CD14-positive monocyte (primary cell): ENCODE measurements at regions not wholly inside any gene's neighbourhood (a gene's known extent, or its start where the extent isn't known, plus 50 kb on each side); places are given as distances from the start of the nearest gene placed in this dataset.

Source experiments
- DNase-seq, 3 donors: peaks; one replicate each; pipeline ENCODE4 v3.0.0-alpha.2; 2011 to 2022
- H2AFZ ChIP-seq: 2 replicates; pipeline ENCODE4 v1.6.0; 2012; ENCODE audit warnings: mild to moderate bottlenecking, low read depth, low read length, inconsistent platforms; ENCODE audit not compliant: insufficient read depth, poor library complexity, severe bottlenecking
- H3K27ac ChIP-seq, 2 donors: 1 replicate in 1 of 2; 2 replicates in 1 of 2; pipeline ENCODE4 v1.5.1; 2012 to 2013; ENCODE audit warnings: low read length in 2 of 2, control low read depth in 1 of 2, inconsistent platforms in 1 of 2, low read depth in 1 of 2, mild to moderate bottlenecking in 1 of 2
- H3K27me3 ChIP-seq, 2 donors: one replicate each; pipeline versions ENCODE4 v1.6.0 to v1.6.1; 2011 to 2013; ENCODE audit warnings: low read length in 2 of 2; ENCODE audit not compliant: control insufficient read depth in 2 of 2, insufficient read depth in 2 of 2
- H3K36me3 ChIP-seq, 2 donors: replicated peaks in 1 of 2; 1 replicate in 1 of 2; 2 replicates in 1 of 2; pipeline versions ENCODE4 v1.5.1 to v1.6.1; 2012 to 2013; ENCODE audit warnings: low read length in 2 of 2, control low read depth in 1 of 2, inconsistent platforms in 1 of 2, mild to moderate bottlenecking in 1 of 2; ENCODE audit not compliant: insufficient read depth in 2 of 2, control insufficient read depth in 1 of 2
- H3K4me1 ChIP-seq, 2 donors: 1 replicate in 1 of 2; 2 replicates in 1 of 2; pipeline versions ENCODE4 v1.5.1 to v1.6.1; 2012 to 2013; ENCODE audit warnings: low read length in 2 of 2, control low read depth in 1 of 2, inconsistent platforms in 1 of 2, mild to moderate bottlenecking in 1 of 2, moderate library complexity in 1 of 2; ENCODE audit not compliant: insufficient read depth in 2 of 2, control insufficient read depth in 1 of 2
- H3K4me2 ChIP-seq: replicated peaks from 2 replicates; pipeline ENCODE3; 2012; ENCODE audit warnings: low read length, moderate library complexity, mild to moderate bottlenecking; ENCODE audit not compliant: poor library complexity, severe bottlenecking; ENCODE audit errors: extremely low read depth
- H3K4me3 ChIP-seq, 3 experiments: fragments of 200-600 bp in 1 of 3; sonication (generic) in 1 of 3; replicated peaks in 1 of 3; 1 replicate in 2 of 3; 2 replicates in 1 of 3; pipeline ENCODE4 v1.5.1; 2011 to 2013; ENCODE audit warnings: low read length in 3 of 3, mild to moderate bottlenecking in 3 of 3, control low read depth in 2 of 3, low read depth in 2 of 3, inconsistent platforms in 1 of 3, moderate library complexity in 1 of 3
- H3K79me2 ChIP-seq: 2 replicates; pipeline ENCODE4 v1.6.0; 2012; ENCODE audit warnings: mild to moderate bottlenecking, control low read depth, inconsistent platforms, low read length, moderate library complexity; ENCODE audit not compliant: insufficient read depth
- H3K9ac ChIP-seq: 2 replicates; pipeline ENCODE4 v1.6.0; 2017; ENCODE audit warnings: low read length, mild to moderate bottlenecking; ENCODE audit not compliant: insufficient read depth, poor library complexity, severe bottlenecking
- H3K9me3 ChIP-seq, 2 donors: replicated peaks in 1 of 2; 1 replicate in 1 of 2; 2 replicates in 1 of 2; pipeline versions ENCODE4 v1.5.1 to v1.6.1; 2012 to 2013; ENCODE audit warnings: low read length in 2 of 2, control low read depth in 1 of 2; ENCODE audit not compliant: control insufficient read depth in 1 of 2, insufficient read depth in 1 of 2
- H4K20me1 ChIP-seq: 2 replicates; pipeline ENCODE4 v1.6.0; 2012; ENCODE audit warnings: mild to moderate bottlenecking, low read length, control low read depth, moderate library complexity; ENCODE audit not compliant: insufficient read depth
- H3K27ac Mint-ChIP-seq, 7 donors: one replicate each; pipeline ENCODE4 v1.8.0; 2020; ENCODE audit warnings: mild to moderate bottlenecking in 7 of 7, mixed read lengths in 7 of 7, moderate library complexity in 6 of 7, inconsistent platforms in 2 of 7
- H3K27me3 Mint-ChIP-seq, 3 donors: one replicate each; pipeline ENCODE4 v1.8.0; 2021 to 2022; ENCODE audit warnings: low read depth in 3 of 3, mild to moderate bottlenecking in 3 of 3, mixed read lengths in 3 of 3, moderate library complexity in 3 of 3, inconsistent platforms in 1 of 3
- H3K36me3 Mint-ChIP-seq, 2 donors: one replicate each; pipeline ENCODE4 v1.8.0; 2020; ENCODE audit warnings: mixed read lengths in 2 of 2, inconsistent platforms in 1 of 2, mild to moderate bottlenecking in 1 of 2
- H3K4me1 Mint-ChIP-seq: one replicate; pipeline ENCODE4 v1.8.0; 2020; ENCODE audit warnings: mild to moderate bottlenecking, mixed read lengths
- H3K4me3 Mint-ChIP-seq, 2 donors: one replicate each; pipeline ENCODE4 v1.8.0; 2020; ENCODE audit warnings: mild to moderate bottlenecking in 2 of 2, mixed read lengths in 2 of 2, moderate library complexity in 1 of 2
- H3K9me3 Mint-ChIP-seq, 7 donors: one replicate each; pipeline ENCODE4 v1.8.0; 2020 to 2022; ENCODE audit warnings: mixed read lengths in 7 of 7, mild to moderate bottlenecking in 6 of 7, moderate library complexity in 6 of 7, inconsistent platforms in 2 of 7
- WGBS: methylation state at CpG from one replicate; pipeline ENCODE4 v1.1.5; 2013; ENCODE audit warnings: missing lambda C conversion rate; ENCODE audit not compliant: insufficient coverage; 5-methylcytosine and 5-hydroxymethylcytosine counted together
- intact Hi-C, 2 donors: fragments of 100-400 bp; cut with micrococcal nuclease; formaldehyde crosslinking; loops; one replicate each; pipeline versions ENCODE4 v1.15.0 to v1.15.1; 2023
- TF ChIP-seq, protein P1 (sequence below): fragments of 200-600 bp; IDR thresholded peaks from one replicate; pipeline ENCODE4 v1.8.0; 2022; ENCODE audit warnings: antibody characterized with exemption, mild to moderate bottlenecking

- Mint-ChIP-seq H3K4me3 (no peak overlapping the region), H3K4me1 (no peaks in the 10 kb centered on the region), H3K27me3 (peaks cover 0 to 1% (median 0%) of the 10 kb centered on the region in 3 donors), H3K9me3 (peaks cover 0 to 11% (median 6%) of the 10 kb centered on the region in 7 donors), H3K27ac (no peak overlapping the region), H3K36me3 (no peaks in the 10 kb centered on the region)
- Histone ChIP-seq H3K79me2 (no peaks in the 10 kb centered on the region), H3K27me3 (no peaks in the 10 kb centered on the region), H3K36me3 (no peaks in the 10 kb centered on the region), H3K4me3 (no peak overlapping the region), H3K4me2 (no peak overlapping the region), H2AFZ (no peak overlapping the region), H4K20me1 (no peaks in the 10 kb centered on the region), H3K4me1 (no peaks in the 10 kb centered on the region), H3K27ac (no peak overlapping the region), H3K9ac (no peak overlapping the region), H3K9me3 (peaks cover 6 to 7% of the 10 kb centered on the region in 2 donors)
- intact Hi-C loops, result no loop called here
- DNase-seq, result no peak
- TF ChIP-seq, protein P1, sequence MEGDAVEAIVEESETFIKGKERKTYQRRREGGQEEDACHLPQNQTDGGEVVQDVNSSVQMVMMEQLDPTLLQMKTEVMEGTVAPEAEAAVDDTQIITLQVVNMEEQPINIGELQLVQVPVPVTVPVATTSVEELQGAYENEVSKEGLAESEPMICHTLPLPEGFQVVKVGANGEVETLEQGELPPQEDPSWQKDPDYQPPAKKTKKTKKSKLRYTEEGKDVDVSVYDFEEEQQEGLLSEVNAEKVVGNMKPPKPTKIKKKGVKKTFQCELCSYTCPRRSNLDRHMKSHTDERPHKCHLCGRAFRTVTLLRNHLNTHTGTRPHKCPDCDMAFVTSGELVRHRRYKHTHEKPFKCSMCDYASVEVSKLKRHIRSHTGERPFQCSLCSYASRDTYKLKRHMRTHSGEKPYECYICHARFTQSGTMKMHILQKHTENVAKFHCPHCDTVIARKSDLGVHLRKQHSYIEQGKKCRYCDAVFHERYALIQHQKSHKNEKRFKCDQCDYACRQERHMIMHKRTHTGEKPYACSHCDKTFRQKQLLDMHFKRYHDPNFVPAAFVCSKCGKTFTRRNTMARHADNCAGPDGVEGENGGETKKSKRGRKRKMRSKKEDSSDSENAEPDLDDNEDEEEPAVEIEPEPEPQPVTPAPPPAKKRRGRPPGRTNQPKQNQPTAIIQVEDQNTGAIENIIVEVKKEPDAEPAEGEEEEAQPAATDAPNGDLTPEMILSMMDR, result no peak
- WGBS, result no CpG with 5 or more reads among the region's 1 CpG
Measured at GRCh38 chr22:34356481-34356880, 436.2 kb upstream of the LARGE1 start.

GRCh38 chr22:34370711-34371110, 450.4 kb upstream of the LARGE1 start:
- Mint-ChIP-seq H3K9me3 (peaks cover 0 to 17% (median 11%) of the 10 kb centered on the region in 7 donors), H3K4me1 (no peaks in the 10 kb centered on the region), H3K27me3 (peaks cover 0 to 1% (median 0%) of the 10 kb centered on the region in 3 donors), H3K27ac (no peak overlapping the region), H3K36me3 (no peaks in the 10 kb centered on the region), H3K4me3 (no peak overlapping the region)
- Histone ChIP-seq H3K27ac (no peak overlapping the region), H3K4me1 (no peaks in the 10 kb centered on the region), H3K4me2 (no peak overlapping the region), H3K4me3 (no peak overlapping the region), H3K36me3 (no peaks in the 10 kb centered on the region), H3K27me3 (no peaks in the 10 kb centered on the region), H4K20me1 (no peaks in the 10 kb centered on the region), H3K9ac (no peak overlapping the region), H2AFZ (no peak overlapping the region), H3K9me3 (peaks cover 4 to 33% of the 10 kb centered on the region in 2 donors), H3K79me2 (no peaks in the 10 kb centered on the region)
- no peak for DNase-seq
- intact Hi-C loops, result no loop called here
- TF ChIP-seq, protein P1, result no peak
- WGBS, result 94% methylated on average over 1 of the region's 2 CpGs
